Bronchial epithelial cell (primary cell): ENCODE measurements at regions not wholly inside any gene's neighbourhood (a gene's known extent, or its start where the extent isn't known, plus 50 kb on each side); places are given as distances from the start of the nearest gene placed in this dataset.

Experiments
- DNase-seq: peaks from one replicate; pipeline ENCODE4 v3.0.0-alpha.2; 2010; ENCODE audit warnings: low read depth
- FAIRE-seq: peaks from 2 replicates; lab custom pipeline; 2011; peaks lifted over from hg19 to GRCh38; lab: Jason Lieb, UNC
- H3K27me3 ChIP-seq: 2 replicates; pipeline ENCODE4 v1.5.1; 2011; ENCODE audit warnings: low read length; ENCODE audit not compliant: control insufficient read depth, insufficient read depth
- H3K36me3 ChIP-seq: 2 replicates; pipeline ENCODE4 v1.5.1; 2011; ENCODE audit warnings: low read length; ENCODE audit not compliant: control insufficient read depth, insufficient read depth
- H3K4me3 ChIP-seq: 2 replicates; pipeline ENCODE4 v1.5.1; 2011; ENCODE audit warnings: mild to moderate bottlenecking, low read depth, low read length, control low read depth
- TF ChIP-seq, protein P1 (sequence below): IDR thresholded peaks from 2 replicates; pipeline ENCODE4 v1.5.1; 2011; ENCODE audit warnings: mild to moderate bottlenecking, moderate library complexity, low read length, control low read depth, inconsistent platforms; ENCODE audit not compliant: insufficient read depth, severe bottlenecking

- DNase-seq (no peak), FAIRE-seq (no peak)
- Histone ChIP-seq H3K27me3 (no peaks in the 10 kb centered on the region), H3K4me3 (no peak overlapping the region), H3K36me3 (no peaks in the 10 kb centered on the region)
- TF ChIP-seq, protein P1, sequence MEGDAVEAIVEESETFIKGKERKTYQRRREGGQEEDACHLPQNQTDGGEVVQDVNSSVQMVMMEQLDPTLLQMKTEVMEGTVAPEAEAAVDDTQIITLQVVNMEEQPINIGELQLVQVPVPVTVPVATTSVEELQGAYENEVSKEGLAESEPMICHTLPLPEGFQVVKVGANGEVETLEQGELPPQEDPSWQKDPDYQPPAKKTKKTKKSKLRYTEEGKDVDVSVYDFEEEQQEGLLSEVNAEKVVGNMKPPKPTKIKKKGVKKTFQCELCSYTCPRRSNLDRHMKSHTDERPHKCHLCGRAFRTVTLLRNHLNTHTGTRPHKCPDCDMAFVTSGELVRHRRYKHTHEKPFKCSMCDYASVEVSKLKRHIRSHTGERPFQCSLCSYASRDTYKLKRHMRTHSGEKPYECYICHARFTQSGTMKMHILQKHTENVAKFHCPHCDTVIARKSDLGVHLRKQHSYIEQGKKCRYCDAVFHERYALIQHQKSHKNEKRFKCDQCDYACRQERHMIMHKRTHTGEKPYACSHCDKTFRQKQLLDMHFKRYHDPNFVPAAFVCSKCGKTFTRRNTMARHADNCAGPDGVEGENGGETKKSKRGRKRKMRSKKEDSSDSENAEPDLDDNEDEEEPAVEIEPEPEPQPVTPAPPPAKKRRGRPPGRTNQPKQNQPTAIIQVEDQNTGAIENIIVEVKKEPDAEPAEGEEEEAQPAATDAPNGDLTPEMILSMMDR = no peak
These were observed 523.9 kb downstream of the BCL11A start for GRCh38 chr2:60029566-60029883.

DNA sequence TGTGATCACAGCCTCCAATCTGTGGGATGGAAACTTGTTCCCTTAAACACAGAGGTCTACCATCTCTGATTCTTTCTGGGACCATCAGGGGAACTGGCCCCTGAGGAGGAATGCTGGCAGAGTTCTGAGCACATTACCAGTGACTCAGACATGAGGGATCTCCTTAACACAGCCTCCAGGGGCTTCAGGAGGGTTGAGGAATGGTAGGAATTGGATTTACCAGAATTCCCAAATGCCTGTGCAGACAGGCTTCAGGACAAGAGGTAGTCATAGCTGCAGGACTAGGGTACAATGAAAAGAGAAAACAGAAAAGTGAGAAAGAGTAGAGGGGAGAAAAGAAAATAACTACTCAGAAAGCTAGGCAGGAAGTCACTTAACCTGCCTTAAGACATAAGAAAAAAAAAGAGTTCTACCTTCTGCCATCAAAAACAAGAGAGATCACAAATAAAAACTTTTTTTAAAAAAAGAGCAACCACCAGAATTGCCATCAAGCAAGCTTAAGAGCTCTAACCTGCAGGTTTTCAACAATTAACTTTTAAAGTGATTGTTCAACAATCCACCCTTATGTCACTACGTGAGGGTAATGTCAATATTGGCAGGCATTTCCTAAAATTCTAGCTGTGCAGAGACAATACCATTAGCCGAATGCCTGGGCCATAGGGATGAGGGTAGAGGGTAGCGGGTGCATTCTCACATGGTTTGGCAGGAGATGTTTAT lies 524.4 kb downstream of the BCL11A start:
- FAIRE-seq (no peak), DNase-seq (peak; percentile 45)
- H3K4me3 ChIP-seq = no peak overlapping the region

DNA sequence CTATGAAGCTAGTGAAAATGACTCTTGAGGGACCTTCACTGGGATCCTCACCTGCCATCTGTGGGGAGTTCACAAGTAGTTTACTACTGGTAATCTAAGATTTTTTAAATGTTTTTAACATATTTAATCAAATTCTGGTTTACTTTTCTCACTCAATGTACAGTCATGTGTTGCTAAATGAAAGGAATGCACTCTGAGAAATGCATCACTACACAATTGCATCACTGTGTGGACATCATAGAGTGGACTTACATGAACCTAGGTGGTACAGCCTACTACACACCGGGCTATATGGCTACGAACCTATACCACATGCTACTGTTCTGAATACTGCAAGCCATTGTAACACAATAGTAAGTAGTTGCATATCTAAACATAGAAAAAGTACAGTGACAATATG lies 528.0 kb downstream of the BCL11A start:
- TF ChIP-seq, protein P1 = no peak
- DNase-seq (peak; percentile 40), FAIRE-seq (no peak)
- Histone ChIP-seq H3K27me3 (no peaks in the 10 kb centered on the region), H3K4me3 (no peak overlapping the region), H3K36me3 (no peaks in the 10 kb centered on the region)

More for the DNA sequence above, 524.4 kb downstream of the BCL11A start:
- Histone ChIP-seq H3K36me3 (no peaks in the 10 kb centered on the region), H3K27me3 (no peaks in the 10 kb centered on the region)
- TF ChIP-seq, protein P1 = no peak

DNA sequence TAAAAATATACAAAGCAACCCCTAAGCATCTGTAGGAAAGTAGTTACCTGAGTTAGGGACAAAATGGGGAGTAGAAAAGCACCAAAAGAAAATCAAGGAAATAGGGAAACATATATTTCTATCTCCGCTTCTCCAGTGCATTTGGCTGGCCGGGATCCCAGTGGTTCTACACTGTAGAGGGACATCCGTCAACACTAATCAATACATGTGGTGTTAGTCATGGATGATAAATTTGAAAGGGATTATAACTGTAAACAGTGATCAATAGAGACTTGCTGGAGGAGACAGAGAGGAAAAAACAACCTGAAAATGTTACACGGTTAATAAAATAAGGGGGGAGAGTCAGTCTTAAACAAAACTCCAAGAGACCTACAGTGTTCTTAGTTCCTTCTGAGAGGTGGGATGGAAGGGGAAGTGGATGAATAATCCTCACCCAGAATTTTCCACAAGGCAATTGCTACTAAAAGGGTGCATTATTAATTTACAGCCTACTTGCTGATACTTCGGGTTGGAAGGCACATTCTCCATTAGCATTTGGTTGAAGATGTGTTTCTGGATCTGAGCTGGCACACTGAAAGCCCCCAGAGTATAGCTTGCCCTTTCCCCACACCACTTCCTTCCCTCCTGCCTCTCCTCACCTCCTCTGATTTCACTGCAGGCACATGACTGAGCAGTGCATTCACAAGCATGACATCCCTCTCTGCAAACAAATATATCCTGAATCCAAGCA lies 530.0 kb downstream of the BCL11A start:
- Histone ChIP-seq H3K36me3 (no peaks in the 10 kb centered on the region), H3K27me3 (no peaks in the 10 kb centered on the region), H3K4me3 (no peak overlapping the region)
- FAIRE-seq (no peak), DNase-seq (no peak)
- TF ChIP-seq, protein P1 = no peak

DNA sequence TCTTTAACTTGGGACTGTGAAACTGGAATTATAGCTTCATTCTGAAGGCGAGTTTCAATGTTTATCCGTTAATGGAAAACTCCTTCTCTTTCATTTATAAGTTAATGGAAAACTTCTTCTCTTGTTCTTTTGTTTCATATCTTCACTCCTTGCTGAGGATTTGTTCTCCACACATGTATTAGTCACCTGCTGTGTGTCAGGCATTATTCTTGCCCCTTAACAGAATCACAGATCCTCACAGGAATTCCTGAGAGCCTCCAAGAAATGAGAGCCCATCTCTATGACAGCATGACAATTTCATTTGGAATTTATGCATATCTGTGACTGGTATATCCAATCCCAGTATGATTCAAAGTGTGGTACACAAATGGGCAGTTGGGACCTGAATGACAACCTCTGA lies 545.8 kb downstream of the BCL11A start:
- Histone ChIP-seq H3K27me3 (no peaks in the 10 kb centered on the region), H3K36me3 (no peaks in the 10 kb centered on the region), H3K4me3 (no peak overlapping the region)
- TF ChIP-seq, protein P1 = no peak
- FAIRE-seq (no peak), DNase-seq (no peak)
